CD4-positive, alpha-beta T cell treated with Interleukin-4 for 1 hour (primary cell): ENCODE measurements at regions not wholly inside any gene's neighbourhood (a gene's known extent, or its start where the extent isn't known, plus 50 kb on each side); places are given as distances from the start of the nearest gene placed in this dataset.
"Not testable (repeated sequence)": the region's sequence is repeated elsewhere in the genome, so short reads cannot be mapped to it uniquely, and the experiment has no call there.

Experiments used
- DNase-seq, 2 donors: peaks; one replicate each; pipeline ENCODE4 v3.0.0-alpha.2; 2020 to 2022

- DNase-seq = no peak
These were observed 334.0 kb upstream of the NDST3 start for GRCh38 chr4:117700111-117700892.

- no peak for DNase-seq
These were observed 331.9 kb upstream of the NDST3 start for GRCh38 chr4:117702353-117702752.

GRCh38 chr4:117704721-117705120, 329.6 kb upstream of the NDST3 start:
- no peak for DNase-seq

DNA sequence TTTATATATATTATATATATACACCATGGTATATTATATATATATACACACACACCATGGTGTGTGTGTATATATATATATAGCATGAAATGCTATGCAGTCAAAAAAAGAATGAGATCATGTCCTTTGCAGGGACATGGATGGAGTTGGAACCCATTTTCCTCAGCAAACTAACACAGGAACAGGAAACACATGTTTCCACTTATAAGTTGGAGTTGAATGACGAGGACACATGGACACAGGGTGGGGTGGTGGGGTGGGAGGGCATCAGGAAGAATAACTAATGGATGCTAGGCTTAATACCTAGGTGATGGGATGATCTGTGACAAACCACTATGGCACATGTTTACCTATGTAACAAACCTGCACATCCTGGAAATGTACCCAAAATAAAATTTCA, 293.6 kb upstream of the NDST3 start:
- no peak for DNase-seq

DNA sequence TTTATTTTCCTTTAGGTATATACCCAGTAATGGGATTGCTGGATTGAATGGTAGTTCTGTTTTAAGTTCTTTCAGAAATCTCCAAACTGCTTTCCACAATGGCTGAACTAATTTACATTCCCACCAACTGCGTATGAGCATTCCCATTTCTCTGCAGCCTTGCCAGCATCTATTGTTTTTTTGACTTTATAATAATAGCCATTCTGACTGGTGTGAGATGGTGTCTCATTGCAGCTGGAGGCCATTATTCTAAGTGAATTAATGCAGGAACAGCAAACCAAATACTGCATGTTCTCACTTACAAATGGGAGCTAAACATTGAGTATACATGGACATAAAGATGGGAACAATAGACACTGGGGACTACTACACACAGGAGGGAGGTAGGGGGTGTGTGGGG, 288.9 kb upstream of the NDST3 start:
- not testable (repeated sequence) for DNase-seq

DNA sequence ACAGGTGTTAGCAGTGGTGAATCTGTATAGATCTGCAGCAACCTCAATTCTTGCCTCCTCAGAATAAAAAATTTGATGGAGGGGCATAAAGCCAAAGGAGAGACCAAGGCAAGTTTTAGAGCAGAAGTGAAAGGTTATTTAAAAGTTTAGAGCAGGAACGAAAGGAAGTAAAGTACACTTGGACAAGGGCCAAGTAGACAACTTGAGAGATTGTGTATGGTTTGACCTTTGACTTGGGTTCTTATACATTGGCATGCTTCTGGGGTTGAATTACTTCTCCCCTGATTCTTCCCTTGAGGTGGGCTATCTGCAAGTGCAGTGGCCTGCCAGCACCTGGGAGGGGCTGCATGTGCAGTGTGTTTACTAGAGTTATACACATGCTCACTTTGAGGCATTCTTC, 278.8 kb upstream of the NDST3 start:
- DNase-seq = no peak

DNA sequence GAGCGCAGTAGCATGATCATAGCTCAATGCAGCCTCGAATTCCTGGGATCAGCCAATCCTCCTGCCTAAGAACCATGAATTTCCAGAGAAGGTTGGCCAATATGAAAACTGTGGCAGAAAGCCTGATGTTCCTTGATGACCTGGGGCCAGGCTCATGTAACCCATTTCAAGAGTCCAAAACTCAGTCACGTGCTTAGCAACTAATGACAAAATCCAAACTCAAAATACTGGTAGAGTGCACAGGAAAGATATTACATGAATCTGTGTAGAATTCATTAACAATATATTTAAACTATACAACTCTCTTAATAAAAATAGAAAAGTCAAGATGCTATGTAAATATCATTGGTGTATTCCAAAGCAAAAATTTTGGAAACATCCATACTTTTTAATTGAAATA, 265.7 kb upstream of the NDST3 start:
- no peak for DNase-seq

GRCh38 chr4:117770269-117771102, 263.8 kb upstream of the NDST3 start:
- no peak for DNase-seq

DNA sequence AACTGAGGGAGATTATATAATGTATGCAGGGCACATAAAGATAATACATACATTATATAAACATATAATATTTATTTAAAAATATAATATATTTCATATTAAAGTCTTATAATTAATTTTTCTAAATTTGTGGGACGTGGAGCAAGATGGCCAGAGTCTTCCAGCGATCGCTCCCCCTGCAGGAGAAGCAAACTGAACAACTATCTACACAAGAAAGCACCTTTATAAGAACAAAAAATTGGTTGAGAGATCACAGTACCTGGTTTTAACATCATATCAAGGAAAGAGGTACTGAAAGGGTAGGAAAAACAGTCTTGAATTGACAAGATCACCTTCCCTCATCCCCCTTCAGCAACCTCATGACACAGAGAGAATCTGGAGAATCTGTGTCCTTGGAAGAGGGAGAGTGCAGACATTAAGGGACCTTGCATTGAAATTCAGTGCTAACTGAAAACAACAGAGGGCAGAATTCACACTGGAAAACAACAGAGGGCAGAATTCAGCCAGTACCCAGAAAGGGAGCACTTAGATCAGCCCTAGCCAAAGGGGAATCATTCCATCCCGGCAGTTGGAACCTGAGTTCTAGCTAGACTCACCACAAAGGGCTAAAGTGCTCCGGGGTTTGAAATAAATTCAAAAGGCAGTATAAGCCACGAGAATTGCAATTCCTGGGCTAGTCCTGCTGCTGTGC, 262.5 kb upstream of the NDST3 start:
- no peak for DNase-seq

- DNase-seq = no peak
These were observed 261.0 kb upstream of the NDST3 start for GRCh38 chr4:117773064-117773936.

- no peak for DNase-seq
These were observed 256.6 kb upstream of the NDST3 start for GRCh38 chr4:117777721-117778120.

DNA sequence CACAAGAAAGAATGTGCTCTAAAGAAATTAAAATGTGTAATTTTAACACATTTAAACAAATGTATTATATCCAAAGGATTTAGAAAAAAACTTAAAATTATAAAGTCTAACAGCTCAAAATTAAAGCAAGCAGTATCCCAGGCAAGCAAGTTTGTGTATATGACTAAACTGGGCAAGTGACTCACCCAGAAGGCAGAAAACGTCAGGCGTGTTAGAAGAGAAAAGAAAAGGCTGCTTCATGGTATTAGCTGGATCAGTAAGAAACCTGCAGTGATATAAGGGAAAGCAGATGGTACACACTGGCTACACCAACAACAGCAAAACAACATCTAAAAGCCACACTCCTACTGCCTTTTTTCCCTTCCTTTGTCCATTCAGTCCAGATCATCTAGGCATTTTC, 250.6 kb upstream of the NDST3 start:
- DNase-seq = no peak

GRCh38 chr4:117784266-117784665, 250.0 kb upstream of the NDST3 start:
- DNase-seq = no peak

DNA sequence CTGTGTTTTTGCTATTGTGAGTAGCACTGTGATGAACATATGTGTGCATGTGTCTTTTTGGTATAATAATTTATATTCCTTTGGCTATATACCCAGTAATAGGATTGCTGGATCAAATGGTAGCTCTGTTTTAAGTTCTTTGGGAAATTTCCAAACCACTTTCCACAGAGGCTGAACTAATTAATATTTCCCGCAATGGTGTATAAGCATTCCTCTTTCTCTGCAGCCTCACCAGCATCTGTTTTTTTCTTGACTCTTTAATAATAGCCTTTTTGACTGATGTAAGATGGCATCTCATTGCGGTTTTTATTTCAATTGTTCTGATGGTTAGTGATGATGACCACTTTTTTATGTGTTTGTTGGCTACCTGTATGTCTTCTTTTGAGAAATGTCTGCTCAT, 247.7 kb upstream of the NDST3 start:
- no peak for DNase-seq

- no peak for DNase-seq
These were observed 240.3 kb upstream of the NDST3 start for GRCh38 chr4:117793845-117794480.

DNA sequence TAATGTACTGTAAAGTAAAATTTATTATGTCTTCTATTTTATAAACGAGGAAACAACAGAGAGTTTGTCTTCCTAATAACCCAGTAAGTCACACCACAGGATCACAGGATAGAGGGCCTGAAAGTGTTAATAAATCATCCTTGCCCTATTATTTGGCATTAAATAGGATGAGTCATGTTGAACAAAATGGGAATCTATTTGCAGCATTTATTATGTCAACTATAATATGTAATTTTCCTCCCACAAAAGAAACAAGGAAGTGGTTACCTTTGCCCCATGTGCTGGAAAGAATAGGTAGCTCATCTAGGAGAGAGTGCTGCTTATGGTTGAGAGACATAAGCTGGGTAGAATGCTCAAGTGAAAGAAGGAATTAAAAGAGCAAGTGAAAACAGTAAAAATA, 237.6 kb upstream of the NDST3 start:
- DNase-seq = no peak

GRCh38 chr4:117800636-117801035, 233.7 kb upstream of the NDST3 start:
- no peak for DNase-seq

GRCh38 chr4:117801756-117802155, 232.5 kb upstream of the NDST3 start:
- DNase-seq = no peak

DNA sequence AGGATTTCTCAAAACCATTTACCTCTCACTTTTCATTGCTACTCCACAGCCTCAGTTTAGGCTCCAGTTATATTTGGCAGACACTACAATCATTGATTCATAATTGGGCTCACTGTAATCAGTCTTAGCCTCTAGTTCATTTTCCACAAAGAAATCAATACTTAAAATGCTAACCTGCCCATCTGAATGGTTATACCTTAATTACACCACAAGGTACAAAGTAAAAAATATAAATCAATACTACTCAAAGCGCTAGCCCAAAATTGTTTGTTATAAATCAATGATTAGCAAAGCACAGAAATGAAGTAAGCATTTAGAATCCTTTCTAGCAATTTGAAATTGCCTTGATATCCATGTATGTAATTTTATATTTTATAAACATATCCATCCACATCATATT, 222.6 kb upstream of the NDST3 start:
- no peak for DNase-seq

GRCh38 chr4:117814277-117815246, 219.7 kb upstream of the NDST3 start:
- DNase-seq = no peak

GRCh38 chr4:117817301-117817700, 217.0 kb upstream of the NDST3 start:
- no peak for DNase-seq
